Hepatocyte (in vitro differentiated cells): ENCODE measurements at regions not wholly inside any gene's neighbourhood (a gene's known extent, or its start where the extent isn't known, plus 50 kb on each side); places are given as distances from the start of the nearest gene placed in this dataset.

Experiments
- EZH2phosphoT487 ChIP-seq: fragments of 200-600 bp; sonication (generic); IDR thresholded peaks from one replicate; pipeline ENCODE4 v1.6.1; 2018; ENCODE audit warnings: antibody characterized with exemption, mild to moderate bottlenecking, low read depth, moderate library complexity; ENCODE audit not compliant: unreplicated experiment, severe bottlenecking
- TF ChIP-seq, protein P1 (sequence below): fragments of 200-600 bp; sonication (generic); IDR thresholded peaks from 2 replicates; pipeline ENCODE4 v1.5.1; 2016; ENCODE audit warnings: antibody characterized with exemption, mild to moderate bottlenecking; ENCODE audit not compliant: poor library complexity

DNA sequence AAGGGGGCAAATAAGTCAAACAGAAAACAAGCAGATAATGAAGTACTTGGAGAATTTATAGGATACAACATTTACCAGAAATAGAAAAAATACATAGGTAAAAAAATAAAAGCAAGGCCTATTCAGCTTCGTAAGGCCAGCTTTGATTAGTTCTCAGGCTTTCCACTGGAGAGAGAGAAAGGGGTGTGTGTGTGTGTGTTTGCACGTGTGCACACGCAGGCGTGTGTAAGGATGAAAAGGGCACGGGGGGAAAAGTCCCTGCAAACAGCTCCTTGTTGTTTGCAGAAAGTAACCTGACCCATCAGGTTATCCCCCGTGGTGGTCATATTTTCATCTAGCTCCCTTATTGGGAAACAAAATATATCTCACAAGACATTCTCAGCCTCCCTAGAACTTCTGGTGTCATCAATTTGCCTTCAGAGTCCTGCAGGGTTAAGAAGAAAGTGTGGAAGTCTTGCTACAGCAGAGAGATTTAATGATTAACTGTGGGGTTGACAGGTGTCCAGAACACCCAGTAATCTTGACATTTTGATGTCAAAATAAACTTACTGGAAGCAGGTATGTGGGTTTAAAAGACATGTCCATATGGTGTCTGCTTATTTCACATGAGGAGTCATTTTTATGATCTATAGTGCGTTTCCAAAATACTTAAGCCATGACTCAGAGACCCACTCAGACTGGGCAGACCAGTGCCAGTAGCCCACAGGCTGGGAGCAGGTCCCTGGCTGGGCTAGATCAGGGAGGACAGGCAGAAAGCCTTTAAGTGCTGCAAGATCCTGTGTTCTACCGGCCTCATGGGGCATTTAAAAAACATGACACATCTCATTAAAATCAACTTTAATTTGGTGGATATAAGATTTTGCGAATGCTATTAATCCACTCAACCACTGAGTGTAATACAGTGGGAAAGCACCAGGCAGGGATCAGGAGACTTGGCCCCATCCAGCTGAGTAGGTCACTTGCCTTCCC, 487.6 kb upstream of the CAMK1G start:
- TF ChIP-seq, protein P1, sequence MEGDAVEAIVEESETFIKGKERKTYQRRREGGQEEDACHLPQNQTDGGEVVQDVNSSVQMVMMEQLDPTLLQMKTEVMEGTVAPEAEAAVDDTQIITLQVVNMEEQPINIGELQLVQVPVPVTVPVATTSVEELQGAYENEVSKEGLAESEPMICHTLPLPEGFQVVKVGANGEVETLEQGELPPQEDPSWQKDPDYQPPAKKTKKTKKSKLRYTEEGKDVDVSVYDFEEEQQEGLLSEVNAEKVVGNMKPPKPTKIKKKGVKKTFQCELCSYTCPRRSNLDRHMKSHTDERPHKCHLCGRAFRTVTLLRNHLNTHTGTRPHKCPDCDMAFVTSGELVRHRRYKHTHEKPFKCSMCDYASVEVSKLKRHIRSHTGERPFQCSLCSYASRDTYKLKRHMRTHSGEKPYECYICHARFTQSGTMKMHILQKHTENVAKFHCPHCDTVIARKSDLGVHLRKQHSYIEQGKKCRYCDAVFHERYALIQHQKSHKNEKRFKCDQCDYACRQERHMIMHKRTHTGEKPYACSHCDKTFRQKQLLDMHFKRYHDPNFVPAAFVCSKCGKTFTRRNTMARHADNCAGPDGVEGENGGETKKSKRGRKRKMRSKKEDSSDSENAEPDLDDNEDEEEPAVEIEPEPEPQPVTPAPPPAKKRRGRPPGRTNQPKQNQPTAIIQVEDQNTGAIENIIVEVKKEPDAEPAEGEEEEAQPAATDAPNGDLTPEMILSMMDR: no peak
- no peak for TF ChIP-seq EZH2phosphoT487
